ENCODE measurements at regions not wholly inside any gene's neighbourhood (a gene's known extent, or its start where the extent isn't known, plus 50 kb on each side); places are given as distances from the start of the nearest gene placed in this dataset.

- TF ChIP-seq CTCF (IDR thresholded peaks at IDR 0.05) (no peak), RNF2 (IDR thresholded peaks at IDR 0.05; ENCODE audit: borderline replicate concordance, low read depth) (no peak), MAX (IDR thresholded peaks at IDR 0.05) (no peak)
Observed at GRCh38 chr18:28398471-28398870, 221.5 kb upstream of the CDH2 start.
